OCI-M1 (cell line): ENCODE measurements at regions not wholly inside any gene's neighbourhood (a gene's known extent, or its start where the extent isn't known, plus 50 kb on each side); places are given as distances from the start of the nearest gene placed in this dataset.

Source experiments
- DNase-seq: peaks from one replicate; lab custom pipeline; 2025; lab: John Stamatoyannopoulos, UW

DNA sequence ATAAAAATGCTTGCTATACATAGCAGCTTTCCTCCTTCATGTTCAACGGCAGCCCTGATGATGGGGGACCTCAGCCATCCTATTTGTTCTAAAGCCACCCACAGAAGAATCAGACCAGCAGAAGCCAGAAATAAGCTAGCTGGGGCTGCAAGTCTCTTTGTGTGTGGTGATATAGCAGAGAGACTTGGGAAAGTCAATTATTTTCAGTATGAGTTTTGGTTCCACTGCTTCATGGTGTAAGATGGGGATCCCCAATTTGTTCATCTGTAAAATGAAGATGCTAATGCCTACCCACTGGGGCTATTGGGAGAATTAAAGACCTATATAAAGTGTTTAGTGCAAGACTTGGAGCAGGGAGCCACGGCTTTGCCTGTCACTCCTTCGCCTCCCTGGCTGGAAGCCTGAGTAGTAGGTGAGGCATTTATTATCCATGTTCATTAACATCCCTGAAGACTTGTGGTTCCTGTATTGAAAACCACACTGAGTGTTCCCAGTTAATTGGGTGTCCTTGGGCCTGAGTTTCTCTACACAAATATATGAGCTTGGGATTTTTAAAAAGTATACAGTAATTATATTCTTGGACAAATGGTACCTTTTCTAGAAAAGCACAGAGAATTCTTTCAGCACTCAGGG, 210.1 kb upstream of the SLC24A2 start:
- no peak for DNase-seq

- peak; percentile 2 for DNase-seq
Observed at GRCh38 chr9:19998153-19998552, 209.3 kb upstream of the SLC24A2 start.

GRCh38 chr9:19995619-19996018, 206.8 kb upstream of the SLC24A2 start:
- DNase-seq: no peak

- no peak for DNase-seq
Observed at GRCh38 chr9:19994296-19994695, 205.5 kb upstream of the SLC24A2 start.

DNA sequence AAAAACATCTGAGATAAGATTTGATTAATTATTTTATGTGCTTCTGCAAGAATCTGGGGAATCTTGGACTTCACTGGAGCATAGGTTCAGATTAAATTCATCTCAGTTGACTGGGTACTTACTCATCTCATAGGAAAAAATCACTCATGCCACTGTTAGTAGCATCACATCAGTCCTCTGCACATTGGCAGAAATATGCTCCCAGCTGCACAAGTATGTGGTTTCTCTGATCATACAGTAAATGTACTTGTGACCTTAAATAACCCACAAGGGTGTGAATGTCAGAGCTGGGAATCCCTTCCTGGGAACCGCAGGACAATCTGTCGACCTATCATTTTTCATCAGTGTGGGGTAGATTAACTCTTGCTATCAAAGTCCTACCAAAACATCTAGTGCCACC, 203.7 kb upstream of the SLC24A2 start:
- DNase-seq: no peak

- no peak for DNase-seq
Observed at GRCh38 chr9:19989213-19989612, 200.4 kb upstream of the SLC24A2 start.

GRCh38 chr9:19988281-19988680, 199.4 kb upstream of the SLC24A2 start:
- no peak for DNase-seq

DNA sequence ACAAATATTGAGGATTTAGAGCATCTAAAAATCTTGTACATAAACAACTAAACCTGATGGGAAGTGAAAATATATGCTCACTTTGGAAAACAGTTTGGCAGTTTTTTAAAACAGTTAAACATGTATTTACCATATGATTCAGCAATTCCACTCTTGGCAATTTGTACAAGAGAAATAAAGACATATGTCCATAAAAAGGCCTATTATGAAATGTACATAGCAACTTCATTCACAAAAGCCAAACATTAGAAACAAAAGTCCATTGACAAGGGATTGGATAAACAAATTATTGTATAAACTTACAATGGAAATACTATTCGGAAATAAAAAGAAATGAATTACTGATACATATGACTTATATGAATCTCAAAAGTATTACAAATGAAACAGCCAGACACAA, 196.2 kb upstream of the SLC24A2 start:
- no peak for DNase-seq

GRCh38 chr9:19976226-19976625, 187.4 kb upstream of the SLC24A2 start:
- no peak for DNase-seq

DNA sequence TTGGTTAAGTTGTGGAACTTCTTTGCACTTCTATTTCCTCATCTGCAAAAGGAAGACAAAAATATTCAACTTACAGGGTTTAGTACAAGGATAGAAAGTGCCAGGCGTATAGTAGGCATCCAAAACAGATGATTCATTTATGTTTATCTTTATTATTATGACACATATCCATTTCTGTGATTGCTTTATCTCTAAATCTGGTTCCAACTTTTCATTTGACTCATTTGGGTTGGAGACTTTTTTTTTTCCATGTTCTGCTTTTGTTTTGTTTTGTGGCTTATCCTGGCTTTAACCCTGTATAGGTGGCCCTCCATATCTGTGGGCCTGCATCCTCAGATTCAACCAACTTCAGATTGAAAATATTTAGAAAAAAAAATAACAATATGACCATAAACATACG, 186.7 kb upstream of the SLC24A2 start:
- no peak for DNase-seq

GRCh38 chr9:19969721-19970120, 180.9 kb upstream of the SLC24A2 start:
- DNase-seq: no peak

GRCh38 chr9:19967888-19968459, 179.1 kb upstream of the SLC24A2 start:
- DNase-seq: no peak

GRCh38 chr9:19967216-19967887, 178.5 kb upstream of the SLC24A2 start:
- DNase-seq: no peak

DNA sequence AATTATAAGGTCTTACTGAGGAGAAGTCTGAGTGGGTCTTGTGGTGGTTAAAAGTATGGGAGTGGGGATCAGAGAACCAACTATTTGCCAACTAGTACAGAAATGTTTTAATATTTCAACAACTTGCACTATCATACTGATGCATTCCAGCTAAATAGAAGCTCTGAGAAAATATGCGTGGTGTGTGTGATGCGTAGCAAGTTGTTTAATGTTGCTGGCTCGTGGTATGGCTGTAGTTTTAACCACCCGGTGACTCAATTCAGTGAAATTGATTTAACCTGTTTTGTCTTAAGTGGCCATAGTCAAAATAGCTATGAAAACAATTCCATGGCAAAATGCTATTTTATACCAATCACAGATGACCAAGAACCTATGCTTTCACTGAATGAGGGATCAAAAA, 176.5 kb upstream of the SLC24A2 start:
- no peak for DNase-seq

DNA sequence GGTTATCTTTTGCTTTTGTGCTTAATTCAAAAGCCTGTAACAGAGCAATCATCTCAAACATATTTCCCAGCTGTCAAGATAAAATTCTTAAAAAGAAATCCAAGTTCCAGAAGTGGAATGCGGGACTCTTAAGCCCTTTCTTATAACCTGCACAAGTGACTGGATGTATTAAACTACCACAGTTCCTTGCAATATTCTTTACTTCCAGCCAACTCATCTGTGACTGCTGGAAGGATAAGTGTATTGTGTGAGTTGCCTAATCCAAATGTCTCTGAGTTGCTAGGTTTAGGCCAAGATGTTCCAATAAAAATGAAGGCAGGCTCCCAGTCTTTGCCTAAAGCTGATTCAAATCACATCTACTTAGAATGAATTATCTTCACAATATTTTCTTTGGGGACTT, 159.2 kb upstream of the SLC24A2 start:
- no peak for DNase-seq

DNA sequence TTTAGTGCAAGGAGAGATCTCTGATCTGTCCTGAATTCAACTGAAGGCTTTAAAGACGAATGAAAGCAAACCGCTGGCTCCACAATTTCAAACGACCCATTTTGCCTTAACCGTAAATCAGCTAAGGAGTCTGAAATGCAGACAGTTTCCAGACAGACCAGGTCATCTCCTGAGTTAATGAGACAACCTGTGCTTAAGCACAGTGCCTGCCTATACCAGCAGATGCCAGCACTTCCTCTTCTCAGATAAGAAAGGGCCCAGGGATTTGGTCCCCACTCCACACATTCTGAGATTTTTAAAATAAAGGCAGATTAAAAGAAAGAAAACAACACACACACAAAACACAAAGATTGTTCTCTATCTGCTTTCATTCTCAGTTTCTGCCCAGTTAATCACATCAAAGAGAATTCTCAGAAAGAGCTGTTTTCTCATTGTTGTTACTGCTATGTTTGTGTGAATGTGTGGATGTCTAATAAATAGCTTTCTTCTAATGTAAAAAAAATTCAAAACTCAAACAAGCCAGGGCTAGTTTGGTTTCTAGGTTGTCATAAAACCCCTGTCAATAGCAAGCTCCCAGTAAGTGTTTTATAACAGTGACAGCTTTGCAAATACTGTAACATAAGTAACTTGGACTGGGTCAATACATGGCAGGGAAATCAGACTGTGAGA, 157.7 kb upstream of the SLC24A2 start:
- peak; percentile 28 for DNase-seq

DNA sequence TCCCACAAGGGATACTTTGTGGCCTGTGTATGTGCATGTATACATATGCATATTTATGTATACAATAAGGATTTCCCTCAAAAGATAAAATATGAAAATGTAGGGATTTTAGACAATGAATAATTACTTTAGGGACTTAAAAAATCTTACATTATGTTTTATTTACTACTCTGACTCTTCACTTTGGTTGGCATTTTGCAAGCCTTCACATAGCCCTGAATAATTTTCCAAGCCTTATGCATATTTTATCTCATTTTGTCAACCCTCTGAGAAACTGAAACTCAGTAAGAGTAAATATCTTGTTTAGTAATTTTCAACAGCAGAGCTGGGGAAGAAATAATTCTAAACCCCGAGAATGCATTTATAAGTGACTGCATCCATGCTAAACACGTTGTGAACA, 153.0 kb upstream of the SLC24A2 start:
- no peak for DNase-seq

- DNase-seq: peak; percentile 45
Observed at GRCh38 chr9:19940811-19941535, 152.1 kb upstream of the SLC24A2 start.

DNA sequence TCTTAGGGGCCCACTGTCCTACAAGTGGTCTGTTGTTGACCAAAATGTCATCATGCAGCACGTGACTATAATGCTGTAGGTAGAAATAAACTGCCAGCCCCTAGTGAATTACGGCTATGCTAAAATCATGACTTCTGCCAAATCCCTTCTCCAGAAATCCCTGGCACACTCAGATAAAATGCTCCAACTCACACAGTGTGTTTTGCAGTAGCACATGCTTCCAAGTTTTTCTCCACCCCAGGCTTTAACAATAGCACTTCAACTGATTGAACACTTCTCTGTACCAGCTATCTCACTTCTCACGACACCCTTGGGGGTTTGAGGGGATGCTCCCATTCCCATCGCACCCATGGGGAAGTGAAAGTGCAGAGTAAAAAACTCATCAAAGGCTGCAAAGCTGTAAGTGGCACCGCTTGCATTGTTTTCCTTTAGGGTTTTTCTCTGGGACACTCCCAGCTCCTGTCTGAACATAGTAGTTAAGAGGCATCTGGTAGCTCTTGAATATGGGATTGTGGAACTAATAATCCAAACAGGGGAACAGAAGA, 151.0 kb upstream of the SLC24A2 start:
- no peak for DNase-seq

GRCh38 chr9:19938990-19939733, 150.3 kb upstream of the SLC24A2 start:
- DNase-seq: no peak

GRCh38 chr9:19937121-19937520, 148.3 kb upstream of the SLC24A2 start:
- DNase-seq: no peak
